Cardiac fibroblast (primary cell): ENCODE measurements at regions not wholly inside any gene's neighbourhood (a gene's known extent, or its start where the extent isn't known, plus 50 kb on each side); places are given as distances from the start of the nearest gene placed in this dataset.

ENCODE experiments used
- DNase-seq, 2 donors: peaks; one replicate each; pipeline versions ENCODE4 v3.0.0 to v3.0.0-alpha.2; 2010; ENCODE audit warnings: low read depth in 2 of 2
- H3K4me3 ChIP-seq, 2 donors: replicated peaks in 1 of 2; 1 replicate in 1 of 2; 2 replicates in 1 of 2; pipeline ENCODE4 v1.5.1; 2011; ENCODE audit warnings: low read depth in 2 of 2, low read length in 2 of 2, mild to moderate bottlenecking in 2 of 2, moderate library complexity in 1 of 2
- CTCF ChIP-seq: IDR thresholded peaks from one replicate; pipeline ENCODE4 v1.5.1; 2011; ENCODE audit warnings: low read depth, mild to moderate bottlenecking, low read length, inconsistent platforms

DNA sequence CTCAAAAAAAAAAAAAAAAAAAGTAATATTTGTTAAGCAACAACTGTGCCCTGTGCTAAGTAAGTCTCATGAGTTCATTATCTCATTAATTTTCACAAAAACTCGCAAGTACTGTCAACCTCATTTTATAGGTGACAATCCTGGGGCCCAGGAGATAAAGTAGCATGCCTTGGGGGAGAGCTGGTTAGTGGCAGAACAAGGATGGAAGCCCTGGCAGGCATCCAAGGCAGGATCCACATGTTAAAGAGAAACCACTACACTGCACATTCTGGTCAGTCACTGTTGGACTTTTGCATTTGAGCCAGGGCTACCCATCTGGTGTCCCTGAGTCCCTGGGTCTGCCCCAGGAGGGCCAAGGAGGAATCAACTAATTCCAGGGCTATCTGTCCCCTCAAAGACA is 54.6 kb downstream of the ZFP36L2 start:
- no peak for TF ChIP-seq CTCF
- H3K4me3 ChIP-seq: no peak overlapping the region
- DNase-seq: peak; percentile 49 to 67

DNA sequence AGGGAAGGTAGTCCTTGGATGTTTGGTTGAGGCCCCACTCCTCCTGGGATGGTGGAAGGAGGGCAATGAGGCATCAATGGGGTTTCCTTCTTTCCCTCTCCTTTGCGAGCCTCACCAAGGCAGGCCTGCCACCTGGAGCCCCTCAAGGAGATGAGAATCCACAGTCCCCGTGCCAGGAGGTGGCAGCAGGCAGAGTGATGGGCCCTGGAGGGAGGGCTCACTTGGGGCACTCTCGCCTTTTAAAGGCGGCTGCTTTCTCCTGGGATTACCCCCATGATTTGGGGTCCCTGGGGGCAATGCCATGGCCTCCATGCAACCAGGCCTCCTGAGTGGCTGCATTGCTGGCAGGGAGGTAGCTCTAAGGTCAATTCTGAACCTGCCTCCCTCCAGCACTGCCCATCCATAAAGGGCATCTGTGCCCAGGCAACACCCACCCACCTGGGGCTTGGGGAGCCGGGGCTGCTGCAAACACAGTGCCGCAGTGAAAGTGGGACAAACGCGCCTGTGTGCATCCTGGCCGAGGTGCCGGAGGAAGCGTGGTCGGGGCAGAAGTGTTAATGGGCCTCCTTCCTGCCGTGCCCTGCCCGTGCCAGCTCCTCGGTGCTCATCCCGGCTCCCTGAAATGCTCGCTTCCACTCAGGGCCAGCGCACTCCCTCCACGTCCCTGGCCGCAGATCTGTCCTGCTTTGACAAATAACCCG is 55.9 kb downstream of the ZFP36L2 start:
- H3K4me3 ChIP-seq: no peak overlapping the region
- no peak for DNase-seq
- TF ChIP-seq CTCF: no peak

- TF ChIP-seq CTCF: peak; percentile 44
Observed at GRCh38 chr2:43169987-43170386, 56.4 kb downstream of the ZFP36L2 start.

DNA sequence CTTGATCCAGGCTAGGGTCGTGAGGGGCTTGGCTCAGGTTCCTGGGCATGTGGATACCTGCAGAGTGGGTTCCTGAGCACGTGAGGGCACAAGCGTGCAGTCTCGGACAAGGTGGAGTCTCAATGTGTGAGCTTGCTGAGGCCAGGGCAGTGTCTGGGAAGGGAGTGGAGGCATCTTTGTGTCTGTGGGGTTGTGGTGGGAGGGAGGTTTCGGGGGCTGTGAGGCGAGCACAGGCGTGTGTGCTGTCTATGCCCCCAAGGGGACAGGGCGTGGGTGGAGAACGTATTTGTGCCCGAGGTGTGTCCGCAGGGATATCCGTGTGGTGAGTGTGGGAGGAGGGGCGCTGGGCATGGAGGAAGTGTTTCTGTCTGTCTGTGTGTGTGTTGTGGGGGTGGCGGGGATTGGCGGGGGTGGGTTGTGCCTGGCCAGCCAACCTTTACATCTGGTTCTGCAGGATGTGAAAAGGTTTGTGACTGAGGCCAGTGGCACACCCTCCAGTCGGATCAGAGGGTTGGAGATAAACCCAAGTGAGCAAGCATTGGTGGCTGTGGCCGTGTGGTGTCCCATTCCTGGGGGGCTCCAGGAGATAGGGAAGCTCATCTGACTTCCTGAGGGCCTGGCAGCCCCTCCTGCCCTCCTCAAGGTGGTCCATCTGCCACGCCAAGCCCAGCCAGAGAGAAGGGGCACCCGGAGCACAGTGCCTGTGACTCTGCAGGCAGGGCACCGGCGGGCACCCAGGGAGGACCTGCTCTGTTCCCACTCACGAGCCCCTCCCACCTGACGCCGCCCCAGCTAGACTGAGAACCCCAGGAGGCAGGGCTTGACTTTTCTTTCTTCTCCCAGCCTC is 57.1 kb downstream of the ZFP36L2 start:
- DNase-seq: no peak
- TF ChIP-seq CTCF: no peak
- H3K4me3 ChIP-seq: no peak overlapping the region

More at GRCh38 chr2:43169987-43170386, 56.4 kb downstream of the ZFP36L2 start:
- no peak overlapping the region for H3K4me3 ChIP-seq
- no peak for DNase-seq

DNA sequence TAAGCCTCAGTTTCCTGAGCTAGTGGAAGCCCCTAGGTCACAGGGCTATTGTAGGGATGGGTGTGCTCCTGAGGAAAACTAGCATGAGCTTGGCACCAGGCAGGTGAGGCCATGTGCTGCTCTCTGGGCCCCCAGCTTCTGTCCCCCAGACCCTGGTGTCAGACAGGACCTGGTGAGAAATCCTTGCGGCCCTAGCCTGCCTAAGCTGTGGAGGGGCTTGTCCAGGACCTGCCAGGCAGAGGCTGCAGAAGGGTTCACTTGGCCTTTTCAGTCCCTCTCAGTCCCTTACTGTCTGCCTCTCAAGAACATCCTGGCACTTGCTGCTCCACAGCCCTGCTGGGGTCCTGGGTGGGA is 58.4 kb downstream of the ZFP36L2 start:
- H3K4me3 ChIP-seq: no peak overlapping the region
- no peak for TF ChIP-seq CTCF
- no peak for DNase-seq

GRCh38 chr2:43165378-43166069 is 60.9 kb downstream of the ZFP36L2 start:
- no peak for DNase-seq
- TF ChIP-seq CTCF: peak; percentile 4

More at GRCh38 chr2:43165378-43166069, 60.9 kb downstream of the ZFP36L2 start:
- no peak overlapping the region for H3K4me3 ChIP-seq
